B cell (primary cell): ENCODE measurements at regions not wholly inside any gene's neighbourhood (a gene's known extent, or its start where the extent isn't known, plus 50 kb on each side); places are given as distances from the start of the nearest gene placed in this dataset.

Experiments
- ATAC-seq: fragments of 200-7000 bp; cut with Tn5 transposase; one replicate; pipeline ENCODE4 v1.10.0; 2021; ENCODE audit warnings: low read depth, mild to moderate bottlenecking, moderate number of reproducible peaks, moderate library complexity
- CTCF ChIA-PET: fragments of 350-600 bp; sonication (Branson Sonifier 250); formaldehyde crosslinking; loops from one replicate; lab custom pipeline; 2021; ENCODE audit warnings: antibody characterized with exemption, inconsistent platforms; lab: Charles Lee
- POLR2A ChIA-PET: fragments of 350-600 bp; sonication (Branson Sonifier 250); formaldehyde crosslinking; loops from one replicate; lab custom pipeline; 2021; ENCODE audit warnings: antibody characterized with exemption; lab: Charles Lee
- DNase-seq: peaks from one replicate; pipeline ENCODE4 v3.0.0; 2013
- H2AFZ ChIP-seq: 2 replicates; pipeline ENCODE4 v1.6.1; 2012; ENCODE audit warnings: mild to moderate bottlenecking, low read depth, low read length; ENCODE audit not compliant: insufficient read depth, poor library complexity, severe bottlenecking
- H3K27ac ChIP-seq, 2 donors: 1 replicate in 1 of 2; 2 replicates in 1 of 2; pipeline ENCODE4 v1.5.1; 2012 to 2013; ENCODE audit warnings: low read length in 2 of 2, mild to moderate bottlenecking in 2 of 2, moderate library complexity in 1 of 2
- H3K27me3 ChIP-seq, 4 experiments: fragments of 200-600 bp in 1 of 4; sonication (generic) in 1 of 4; replicated peaks in 1 of 4; 1 replicate in 2 of 4; 2 replicates in 2 of 4; pipeline versions ENCODE4 v1.6.1 to v1.7.0; 2013 to 2016; ENCODE audit warnings: low read length in 3 of 4, mild to moderate bottlenecking in 2 of 4, mixed read lengths in 1 of 4, moderate library complexity in 1 of 4; ENCODE audit not compliant: insufficient read depth in 4 of 4, control insufficient read depth in 3 of 4; ENCODE audit errors: control extremely low read depth in 1 of 4
- H3K36me3 ChIP-seq, 2 experiments: replicated peaks in 1 of 2; 1 replicate in 1 of 2; 2 replicates in 1 of 2; pipeline versions ENCODE4 v1.6.1 to v1.7.1; 2013; ENCODE audit warnings: low read length in 1 of 2; ENCODE audit not compliant: insufficient read depth in 2 of 2, control insufficient read depth in 1 of 2; ENCODE audit errors: control extremely low read depth in 1 of 2, extremely low read depth in 1 of 2
- H3K4me1 ChIP-seq, 2 donors: fragments of 200-600 bp in 1 of 2; sonication (generic) in 1 of 2; 1 replicate in 1 of 2; 2 replicates in 1 of 2; pipeline versions ENCODE4 v1.5.1 to v1.6.1; 2013 to 2017; ENCODE audit warnings: low read length in 2 of 2; ENCODE audit not compliant: control insufficient read depth in 2 of 2, insufficient read depth in 2 of 2
- H3K4me2 ChIP-seq: replicated peaks from 2 replicates; pipeline ENCODE3; 2012; ENCODE audit warnings: mild to moderate bottlenecking, low read depth, low read length; ENCODE audit not compliant: poor library complexity, severe bottlenecking
- H3K4me3 ChIP-seq, 5 experiments: fragments of 200-600 bp in 1 of 5; sonication (generic) in 1 of 5; 1 replicate in 3 of 5; 2 replicates in 2 of 5; pipeline versions ENCODE4 v1.5.1 to v1.7.0; 2011 to 2016; ENCODE audit warnings: low read length in 4 of 5, mild to moderate bottlenecking in 4 of 5, low read depth in 2 of 5, control low read depth in 1 of 5, moderate library complexity in 1 of 5; ENCODE audit not compliant: insufficient read depth in 1 of 5; ENCODE audit errors: control extremely low read depth in 1 of 5, extremely low read depth in 1 of 5
- H3K79me2 ChIP-seq: fragments of 200-600 bp; sonication (generic); one replicate; pipeline ENCODE4 v1.6.0; 2016; ENCODE audit warnings: low read length; ENCODE audit not compliant: control insufficient read depth, insufficient read depth
- H3K9ac ChIP-seq: fragments of 200-600 bp; sonication (generic); 2 replicates; pipeline ENCODE4 v1.6.1; 2017; ENCODE audit warnings: mild to moderate bottlenecking, low read length, moderate library complexity
- H3K9me3 ChIP-seq, 3 donors: one replicate each; pipeline versions ENCODE4 v1.6.1 to v1.7.1; 2013; ENCODE audit warnings: low read length in 2 of 3; ENCODE audit not compliant: control insufficient read depth in 2 of 3, insufficient read depth in 1 of 3; ENCODE audit errors: control extremely low read depth in 1 of 3
- H4K20me1 ChIP-seq: 2 replicates; pipeline ENCODE4 v1.6.0; 2012; ENCODE audit warnings: mild to moderate bottlenecking, low read length; ENCODE audit not compliant: insufficient read depth, control insufficient read depth, poor library complexity, severe bottlenecking
- H3K27ac Mint-ChIP-seq: one replicate; pipeline ENCODE4 v1.8.0; 2021; ENCODE audit warnings: mixed read lengths
- H3K27me3 Mint-ChIP-seq: one replicate; pipeline ENCODE4 v1.8.0; 2021; ENCODE audit warnings: mixed read lengths
- H3K4me1 Mint-ChIP-seq: one replicate; pipeline ENCODE4 v1.8.0; 2021; ENCODE audit warnings: mixed read lengths
- H3K4me3 Mint-ChIP-seq: one replicate; pipeline ENCODE4 v1.8.0; 2021; ENCODE audit warnings: mixed read lengths
- H3K9me3 Mint-ChIP-seq: one replicate; pipeline ENCODE4 v1.8.0; 2022; ENCODE audit warnings: mixed read lengths; ENCODE audit not compliant: insufficient read depth
- EZH2 ChIP-seq: IDR thresholded peaks from 2 replicates; pipeline ENCODE4 v1.6.1; 2012; ENCODE audit warnings: borderline replicate concordance, low read depth, mild to moderate bottlenecking, moderate library complexity, low read length; ENCODE audit not compliant: insufficient read depth, poor library complexity, severe bottlenecking
- WGBS: methylation state at CpG from one replicate; pipeline ENCODE4 v1.1.5; 2013; ENCODE audit warnings: missing lambda C conversion rate; ENCODE audit not compliant: insufficient coverage; 5-methylcytosine and 5-hydroxymethylcytosine counted together
- intact Hi-C: fragments of 100-400 bp; cut with micrococcal nuclease; formaldehyde crosslinking; loops from one replicate; pipeline ENCODE4 v1.10.0; 2022
- TF ChIP-seq, protein P1 (sequence below): fragments of 200-600 bp; IDR thresholded peaks from one replicate; pipeline ENCODE4 v1.8.0; 2022; ENCODE audit warnings: antibody characterized with exemption, mild to moderate bottlenecking

DNA sequence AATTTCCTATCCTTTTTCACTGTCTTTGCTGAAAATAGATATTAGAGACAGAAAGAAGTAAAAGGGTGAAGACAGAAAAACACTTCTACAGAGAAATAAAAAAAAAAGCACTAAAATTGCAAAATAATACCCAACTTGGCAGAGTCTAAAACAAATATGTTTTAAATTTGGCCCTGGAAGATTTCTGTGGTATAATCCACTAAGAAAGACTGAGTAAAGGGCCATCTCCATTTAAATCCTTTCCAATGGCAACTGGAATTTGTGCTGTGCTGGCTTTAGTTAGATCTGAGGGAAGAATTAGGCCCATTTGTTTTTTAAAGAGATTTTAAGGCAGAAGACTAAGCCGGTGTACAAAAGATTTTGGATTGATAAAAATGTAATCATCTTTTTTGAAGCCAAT is 321.2 kb downstream of the GJA1 start:
- Mint-ChIP-seq H3K9me3 (no peaks in the 10 kb centered on the region), H3K27me3 (no peaks in the 10 kb centered on the region), H3K27ac (no peak overlapping the region), H3K4me1 (no peaks in the 10 kb centered on the region), H3K4me3 (no peak overlapping the region)
- intact Hi-C loops = no loop called here
- ATAC-seq (no peak), DNase-seq (no peak)
- Histone ChIP-seq H3K27ac (no peak overlapping the region), H3K4me3 (no peak overlapping the region), H2AFZ (no peak overlapping the region), H3K27me3 (no peaks in the 10 kb centered on the region), H4K20me1 (no peaks in the 10 kb centered on the region), H3K79me2 (no peaks in the 10 kb centered on the region), H3K36me3 (no peaks in the 10 kb centered on the region), H3K9ac (no peak overlapping the region), H3K9me3 (peaks cover 0 to 6% (median 0%) of the 10 kb centered on the region in 3 donors), H3K4me1 (no peaks in the 10 kb centered on the region), H3K4me2 (no peak overlapping the region)
- ChIA-PET CTCF (no interaction called here), POLR2A (no interaction called here)
- TF ChIP-seq, protein P1, sequence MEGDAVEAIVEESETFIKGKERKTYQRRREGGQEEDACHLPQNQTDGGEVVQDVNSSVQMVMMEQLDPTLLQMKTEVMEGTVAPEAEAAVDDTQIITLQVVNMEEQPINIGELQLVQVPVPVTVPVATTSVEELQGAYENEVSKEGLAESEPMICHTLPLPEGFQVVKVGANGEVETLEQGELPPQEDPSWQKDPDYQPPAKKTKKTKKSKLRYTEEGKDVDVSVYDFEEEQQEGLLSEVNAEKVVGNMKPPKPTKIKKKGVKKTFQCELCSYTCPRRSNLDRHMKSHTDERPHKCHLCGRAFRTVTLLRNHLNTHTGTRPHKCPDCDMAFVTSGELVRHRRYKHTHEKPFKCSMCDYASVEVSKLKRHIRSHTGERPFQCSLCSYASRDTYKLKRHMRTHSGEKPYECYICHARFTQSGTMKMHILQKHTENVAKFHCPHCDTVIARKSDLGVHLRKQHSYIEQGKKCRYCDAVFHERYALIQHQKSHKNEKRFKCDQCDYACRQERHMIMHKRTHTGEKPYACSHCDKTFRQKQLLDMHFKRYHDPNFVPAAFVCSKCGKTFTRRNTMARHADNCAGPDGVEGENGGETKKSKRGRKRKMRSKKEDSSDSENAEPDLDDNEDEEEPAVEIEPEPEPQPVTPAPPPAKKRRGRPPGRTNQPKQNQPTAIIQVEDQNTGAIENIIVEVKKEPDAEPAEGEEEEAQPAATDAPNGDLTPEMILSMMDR = no peak
- no CpG with 5 or more reads among the region's 1 CpG for WGBS

DNA sequence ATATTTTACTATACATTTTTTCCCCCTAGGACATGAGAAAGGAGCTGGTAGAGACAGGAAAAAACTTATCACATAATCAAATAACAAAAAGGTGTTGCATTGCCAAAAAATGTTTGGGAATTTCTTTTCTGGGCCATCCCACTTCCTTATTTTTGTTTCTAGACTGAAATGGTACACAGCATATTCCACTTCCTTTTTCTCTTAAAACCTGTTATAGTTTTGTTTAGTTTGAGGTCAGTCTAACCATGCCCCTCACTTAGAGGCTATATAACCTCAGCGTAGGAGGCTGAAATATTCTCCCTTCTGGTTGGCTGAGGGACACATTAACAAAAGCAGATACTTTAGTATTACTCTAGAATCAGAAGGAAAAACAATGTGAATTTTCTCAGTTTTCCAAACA is 323.9 kb downstream of the GJA1 start:
- TF ChIP-seq, protein P1 = no peak
- no peak for TF ChIP-seq EZH2
- POLR2A ChIA-PET = no interaction called here
- no CpG with 5 or more reads among the region's 1 CpG for WGBS

More for the DNA sequence above, 323.9 kb downstream of the GJA1 start:
- Mint-ChIP-seq H3K9me3 (no peaks in the 10 kb centered on the region), H3K4me3 (no peak overlapping the region), H3K27ac (no peak overlapping the region), H3K27me3 (no peaks in the 10 kb centered on the region), H3K4me1 (no peaks in the 10 kb centered on the region)
- CTCF ChIA-PET = no interaction called here
- Histone ChIP-seq H3K36me3 (no peaks in the 10 kb centered on the region), H3K27ac (no peak overlapping the region), H4K20me1 (no peaks in the 10 kb centered on the region), H2AFZ (no peak overlapping the region), H3K27me3 (no peaks in the 10 kb centered on the region), H3K9me3 (peaks cover 0 to 6% (median 0%) of the 10 kb centered on the region in 3 donors), H3K4me3 (no peak overlapping the region), H3K4me1 (no peaks in the 10 kb centered on the region), H3K79me2 (no peaks in the 10 kb centered on the region), H3K4me2 (no peak overlapping the region), H3K9ac (no peak overlapping the region)
- DNase-seq (no peak), ATAC-seq (no peak)
- intact Hi-C loops = no loop called here
